ENCODE measurements at regions not wholly inside any gene's neighbourhood (a gene's known extent, or its start where the extent isn't known, plus 50 kb on each side); places are given as distances from the start of the nearest gene placed in this dataset.
A peak's percentile ranks its signal among the peaks of the same experiment; 100 is the strongest.

DNA sequence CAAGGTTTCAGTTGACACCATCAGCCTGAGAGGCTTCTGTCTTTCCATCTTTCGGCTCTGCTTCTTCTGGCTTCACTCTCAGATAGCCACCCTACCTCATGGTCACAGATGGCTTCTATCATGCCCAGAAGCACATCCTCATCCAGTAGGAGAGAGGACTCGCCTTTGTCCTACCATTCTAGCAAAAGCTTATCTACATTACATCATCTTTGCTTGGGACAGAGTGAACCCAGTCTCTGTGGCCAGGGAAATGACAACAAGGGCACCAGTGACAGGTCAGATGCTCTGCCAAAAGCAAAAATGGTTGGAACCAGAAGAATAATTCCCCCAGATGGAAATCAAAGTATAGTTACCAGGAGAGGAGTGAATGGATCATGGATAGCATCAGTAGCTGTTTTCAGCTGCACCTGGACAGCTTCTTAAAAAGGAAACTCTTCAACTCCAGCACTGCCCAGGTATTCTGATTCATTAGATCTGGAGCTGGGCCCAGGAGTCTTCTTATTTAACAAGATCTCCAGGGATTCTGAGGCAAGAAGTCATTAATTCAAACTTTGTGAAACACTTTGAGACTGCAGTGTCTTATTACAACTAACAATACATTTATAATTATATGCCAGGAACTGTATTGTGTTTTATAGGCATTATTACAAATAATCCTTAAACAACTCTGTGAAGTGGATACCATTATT lies 257.7 kb upstream of the UBE2E3 start:
- dilution Hi-C loops (cut with HindIII; ENCODE audit: low sequenced_read_pairs, unreplicated experiment) (no loop called here), intact Hi-C loops (cut with micrococcal nuclease) (no loop called here), in situ Hi-C loops (cut with MboI; ENCODE audit: low sequenced_read_pairs) (no loop called here)
- no peak overlapping the region for H2BK5ac ChIP-seq (ENCODE audit: low read depth, low read length, poor library complexity, severe bottlenecking)
- no peaks in the 10 kb centered on the region for H3K9me1 ChIP-seq (ENCODE audit: insufficient read depth, low read length)
- H2AFZ ChIP-seq (replicated peaks; ENCODE audit: low read length, poor library complexity): peak overlapping the region; percentile 5
- peak overlapping the region; percentile 11; the same call in 1 of the 2 replicates for H2AK5ac ChIP-seq (ENCODE audit: low read depth, low read length)
- no peak overlapping the region for H3K4me2 ChIP-seq (ENCODE audit: low read depth, low read length)
- no peak overlapping the region for H4K5ac ChIP-seq (ENCODE audit: low read depth, low read length)
- no peaks in the 10 kb centered on the region for H3K9me3 ChIP-seq (ENCODE audit: control insufficient read depth, insufficient read depth, low read length)
- no peak overlapping the region for H4K91ac ChIP-seq (ENCODE audit: insufficient read depth, low read depth, low read length)
- H3K79me1 ChIP-seq (ENCODE audit: low read depth in 1 of 2, low read length in 2 of 2): no peaks in the 10 kb centered on the region
- H3K27ac ChIP-seq (ENCODE audit: insufficient read depth, low read length): no peak overlapping the region
- no peaks in the 10 kb centered on the region for H3K27me3 ChIP-seq (ENCODE audit: control insufficient read depth, insufficient read depth, low read length)
- no peak overlapping the region for H3K56ac ChIP-seq (ENCODE audit: extremely low read depth, insufficient read depth, low read length)
- H3K9ac ChIP-seq (ENCODE audit: low read depth, low read length): no peak overlapping the region
- peak; percentile 65 for ATAC-seq (ENCODE audit: low read depth)
- peaks cover 5% of the 10 kb centered on the region; the same call in 1 of the 2 replicates for H3K4me1 ChIP-seq (ENCODE audit: control insufficient read depth, insufficient read depth, low read length)
- DNase-seq: peak; percentile 82
- WGBS, 2 experiments (ENCODE audit: extremely low coverage in 2 of 2, insufficient read length in 1 of 2): 100% methylated on average over 1 of the region's 2 CpGs; no CpG with 5 or more reads in 1 of the 2 experiments
- POLR2A ChIA-PET (ENCODE audit: unreplicated experiment): interaction anchor here (0.5 kb wide), 1 partner anchor 20 kb away, joined by 4 read pairs; no protein-coding TSS in a partner anchor
- BruUV-seq (replicated peaks): no TSS peak
- H3K18ac ChIP-seq (ENCODE audit: low read depth, low read length): no peak overlapping the region
- no peak overlapping the region for H2AK9ac ChIP-seq (replicated peaks; ENCODE audit: low read depth, low read length, poor library complexity)
- TF ChIP-seq CEBPB (IDR thresholded peaks at IDR 0.05; ENCODE audit: low read depth, low read length) (0 out of 2 replicates have a peak, but pooled peaks have one; percentile 0), RFX5 (IDR thresholded peaks at IDR 0.05; ENCODE audit: low read depth, low read length) (no peak)
- H3K23ac ChIP-seq (ENCODE audit: low read depth, low read length): no peak overlapping the region
- no peaks in the 10 kb centered on the region for H3K36me3 ChIP-seq (ENCODE audit: control insufficient read depth, insufficient read depth, low read length)
- no peak overlapping the region for H4K8ac ChIP-seq (ENCODE audit: low read depth in 2 of 2, low read length in 2 of 2)
- no peak overlapping the region for H2BK20ac ChIP-seq (ENCODE audit: low read depth, low read length)
- H3K14ac ChIP-seq (replicated peaks; ENCODE audit: low read depth, low read length): no peak overlapping the region
- H3K4me3 ChIP-seq (ENCODE audit: insufficient read depth, low read depth, low read length): no peak overlapping the region
- no peak overlapping the region for H2BK15ac ChIP-seq (ENCODE audit: low read depth, low read length)
- CTCF ChIA-PET: interaction anchor here (1.2 to 1.7 kb wide), 2 partner anchors 9 to 14 kb away, joined by 4 to 7 read pairs; no protein-coding TSS in a partner anchor
- H3K4ac ChIP-seq (ENCODE audit: low read depth, low read length): no peak overlapping the region
- H4K20me1 ChIP-seq (ENCODE audit: insufficient read depth, low read length): no peaks in the 10 kb centered on the region
- no peak overlapping the region for H2BK120ac ChIP-seq (ENCODE audit: low read depth, low read length)
